IPS-18a (cell line): ENCODE measurements at regions not wholly inside any gene's neighbourhood (a gene's known extent, or its start where the extent isn't known, plus 50 kb on each side); places are given as distances from the start of the nearest gene placed in this dataset.
"Not testable (repeated sequence)": the region's sequence is repeated elsewhere in the genome, so short reads cannot be mapped to it uniquely, and the experiment has no call there.

Experiments used
- H3K27ac ChIP-seq: one replicate; pipeline ENCODE4 v1.5.1; 2013; ENCODE audit warnings: low read length
- H3K27me3 ChIP-seq: one replicate; pipeline ENCODE4 v1.6.1; 2013; ENCODE audit warnings: mild to moderate bottlenecking, low read length; ENCODE audit not compliant: control insufficient read depth, insufficient read depth
- H3K36me3 ChIP-seq: one replicate; pipeline ENCODE4 v1.6.1; 2013; ENCODE audit warnings: low read depth, low read length; ENCODE audit not compliant: control insufficient read depth
- H3K4me1 ChIP-seq: one replicate; pipeline ENCODE4 v1.6.1; 2013; ENCODE audit warnings: low read depth, low read length; ENCODE audit not compliant: control insufficient read depth
- H3K4me3 ChIP-seq: one replicate; pipeline ENCODE4 v1.5.1; 2013; ENCODE audit warnings: low read length
- H3K9ac ChIP-seq: one replicate; pipeline ENCODE4 v1.6.1; 2013; ENCODE audit warnings: mild to moderate bottlenecking, low read length, moderate library complexity
- H3K9me3 ChIP-seq: one replicate; pipeline ENCODE4 v1.6.1; 2013; ENCODE audit warnings: low read depth, low read length; ENCODE audit not compliant: control insufficient read depth

GRCh38 chr10:111316722-111317212 lies 239.9 kb downstream of the ADRA2A start:
- H3K27ac ChIP-seq, result no peak overlapping the region
- no peak overlapping the region for H3K9ac ChIP-seq
- H3K9me3 ChIP-seq, result no peaks in the 10 kb centered on the region
- H3K4me3 ChIP-seq, result no peak overlapping the region
- H3K27me3 ChIP-seq, result no peaks in the 10 kb centered on the region
- H3K36me3 ChIP-seq, result no peaks in the 10 kb centered on the region
- no peaks in the 10 kb centered on the region for H3K4me1 ChIP-seq

- no peaks in the 10 kb centered on the region for H3K36me3 ChIP-seq
Observed at GRCh38 chr10:111319866-111320265, 243.0 kb downstream of the ADRA2A start.

GRCh38 chr10:111323389-111323966 lies 246.6 kb downstream of the ADRA2A start:
- Histone ChIP-seq H3K4me3 (no peak overlapping the region), H3K9ac (no peak overlapping the region), H3K36me3 (no peaks in the 10 kb centered on the region), H3K4me1 (no peaks in the 10 kb centered on the region), H3K27me3 (no peaks in the 10 kb centered on the region), H3K27ac (no peak overlapping the region), H3K9me3 (no peaks in the 10 kb centered on the region)

More at GRCh38 chr10:111319866-111320265, 243.0 kb downstream of the ADRA2A start:
- Histone ChIP-seq H3K4me1 (no peaks in the 10 kb centered on the region), H3K27ac (no peak overlapping the region), H3K9ac (no peak overlapping the region), H3K4me3 (no peak overlapping the region), H3K9me3 (no peaks in the 10 kb centered on the region), H3K27me3 (no peaks in the 10 kb centered on the region)

GRCh38 chr10:111332174-111332573 lies 255.3 kb downstream of the ADRA2A start:
- not testable (repeated sequence) for H3K4me1 ChIP-seq, H3K36me3 ChIP-seq, H3K9ac ChIP-seq, H3K4me3 ChIP-seq, H3K9me3 ChIP-seq, H3K27me3 ChIP-seq, H3K27ac ChIP-seq

GRCh38 chr10:111335826-111336225 lies 259.0 kb downstream of the ADRA2A start:
- H3K9ac ChIP-seq, result no peak overlapping the region
- H3K4me3 ChIP-seq, result no peak overlapping the region
- H3K9me3 ChIP-seq, result peaks cover 6% of the 10 kb centered on the region

GRCh38 chr10:111338035-111338434 lies 261.2 kb downstream of the ADRA2A start:
- no peaks in the 10 kb centered on the region for H3K36me3 ChIP-seq
- peaks cover 8% of the 10 kb centered on the region for H3K9me3 ChIP-seq
- H3K9ac ChIP-seq, result no peak overlapping the region
- H3K27me3 ChIP-seq, result no peaks in the 10 kb centered on the region
- H3K4me1 ChIP-seq, result no peaks in the 10 kb centered on the region
- H3K27ac ChIP-seq, result no peak overlapping the region
- no peak overlapping the region for H3K4me3 ChIP-seq

More at GRCh38 chr10:111335826-111336225, 259.0 kb downstream of the ADRA2A start:
- no peak overlapping the region for H3K27ac ChIP-seq
- H3K36me3 ChIP-seq, result no peaks in the 10 kb centered on the region
- no peaks in the 10 kb centered on the region for H3K4me1 ChIP-seq
- H3K27me3 ChIP-seq, result no peaks in the 10 kb centered on the region

- H3K4me1 ChIP-seq, result no peaks in the 10 kb centered on the region
- no peak overlapping the region for H3K27ac ChIP-seq
- H3K36me3 ChIP-seq, result no peaks in the 10 kb centered on the region
- peaks cover 7% of the 10 kb centered on the region for H3K9me3 ChIP-seq
- H3K4me3 ChIP-seq, result no peak overlapping the region
- H3K9ac ChIP-seq, result no peak overlapping the region
- no peaks in the 10 kb centered on the region for H3K27me3 ChIP-seq
Observed at GRCh38 chr10:111338805-111339204, 262.0 kb downstream of the ADRA2A start.

- Histone ChIP-seq H3K36me3 (no peaks in the 10 kb centered on the region), H3K4me1 (no peaks in the 10 kb centered on the region), H3K9me3 (peaks cover 7% of the 10 kb centered on the region), H3K9ac (no peak overlapping the region), H3K27ac (no peak overlapping the region), H3K4me3 (no peak overlapping the region), H3K27me3 (no peaks in the 10 kb centered on the region)
Observed at GRCh38 chr10:111344804-111345203, 268.0 kb downstream of the ADRA2A start.

- H3K9me3 ChIP-seq, result no peaks in the 10 kb centered on the region
- no peaks in the 10 kb centered on the region for H3K27me3 ChIP-seq
- H3K36me3 ChIP-seq, result no peaks in the 10 kb centered on the region
- no peak overlapping the region for H3K9ac ChIP-seq
- no peak overlapping the region for H3K27ac ChIP-seq
- no peaks in the 10 kb centered on the region for H3K4me1 ChIP-seq
- no peak overlapping the region for H3K4me3 ChIP-seq
Observed at GRCh38 chr10:111347386-111348013, 270.7 kb downstream of the ADRA2A start.

- no peaks in the 10 kb centered on the region for H3K4me1 ChIP-seq
- no peak overlapping the region for H3K4me3 ChIP-seq
- H3K36me3 ChIP-seq, result no peaks in the 10 kb centered on the region
- H3K27me3 ChIP-seq, result no peaks in the 10 kb centered on the region
- no peaks in the 10 kb centered on the region for H3K9me3 ChIP-seq
- no peak overlapping the region for H3K27ac ChIP-seq
- no peak overlapping the region for H3K9ac ChIP-seq
Observed at GRCh38 chr10:111348076-111348475, 271.2 kb downstream of the ADRA2A start.

GRCh38 chr10:111354859-111355258 lies 278.0 kb downstream of the ADRA2A start:
- no peaks in the 10 kb centered on the region for H3K9me3 ChIP-seq
- no peaks in the 10 kb centered on the region for H3K4me1 ChIP-seq
- no peak overlapping the region for H3K4me3 ChIP-seq
- H3K27ac ChIP-seq, result no peak overlapping the region
- no peaks in the 10 kb centered on the region for H3K36me3 ChIP-seq
- no peaks in the 10 kb centered on the region for H3K27me3 ChIP-seq
- no peak overlapping the region for H3K9ac ChIP-seq

- no peaks in the 10 kb centered on the region for H3K27me3 ChIP-seq
- H3K36me3 ChIP-seq, result no peaks in the 10 kb centered on the region
- no peak overlapping the region for H3K9ac ChIP-seq
- H3K4me1 ChIP-seq, result no peaks in the 10 kb centered on the region
- no peak overlapping the region for H3K27ac ChIP-seq
- no peak overlapping the region for H3K4me3 ChIP-seq
- no peaks in the 10 kb centered on the region for H3K9me3 ChIP-seq
Observed at GRCh38 chr10:111356571-111356970, 279.7 kb downstream of the ADRA2A start.
